ENCODE measurements at regions not wholly inside any gene's neighbourhood (a gene's known extent, or its start where the extent isn't known, plus 50 kb on each side); places are given as distances from the start of the nearest gene placed in this dataset.
"Not testable (repeated sequence)": the region's sequence is repeated elsewhere in the genome, so short reads cannot be mapped to it uniquely, and the experiment has no call there.

DNA sequence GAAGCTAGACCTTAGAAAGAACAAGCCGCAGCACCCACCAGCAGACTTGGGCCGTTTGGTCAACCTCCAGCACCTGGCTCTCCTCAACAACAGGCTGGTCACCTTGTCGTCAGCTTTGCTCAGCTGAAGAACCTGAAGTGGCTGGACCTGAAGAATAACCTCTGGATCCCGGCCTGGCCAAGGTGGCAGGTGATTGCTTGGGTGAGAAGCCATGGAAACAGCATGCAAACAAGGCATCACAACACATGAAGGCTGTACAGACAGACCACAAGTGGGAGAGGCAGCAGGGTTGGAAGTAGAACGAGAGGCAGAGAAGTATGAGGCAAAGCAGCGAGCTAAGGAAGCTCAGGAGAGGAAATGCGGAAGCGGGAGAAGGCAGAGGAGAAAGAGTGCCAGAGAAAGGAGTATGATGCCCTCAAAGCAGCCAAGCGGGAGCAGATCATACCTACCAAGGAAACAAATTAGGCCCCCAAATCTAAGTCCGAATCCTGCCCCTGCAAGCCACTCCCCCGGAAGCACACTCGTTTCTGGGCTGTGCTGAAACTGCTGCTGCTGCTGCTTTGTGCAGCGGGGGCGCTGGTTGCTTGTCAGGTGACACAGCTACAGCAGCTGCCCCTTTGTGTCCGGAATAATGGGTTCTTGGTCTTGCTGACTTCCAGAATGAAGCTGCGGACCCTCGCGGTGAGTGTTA, 121.6 kb upstream of the LGSN start:
- DNase-seq (ENCODE audit: low read depth) = no peak

DNA sequence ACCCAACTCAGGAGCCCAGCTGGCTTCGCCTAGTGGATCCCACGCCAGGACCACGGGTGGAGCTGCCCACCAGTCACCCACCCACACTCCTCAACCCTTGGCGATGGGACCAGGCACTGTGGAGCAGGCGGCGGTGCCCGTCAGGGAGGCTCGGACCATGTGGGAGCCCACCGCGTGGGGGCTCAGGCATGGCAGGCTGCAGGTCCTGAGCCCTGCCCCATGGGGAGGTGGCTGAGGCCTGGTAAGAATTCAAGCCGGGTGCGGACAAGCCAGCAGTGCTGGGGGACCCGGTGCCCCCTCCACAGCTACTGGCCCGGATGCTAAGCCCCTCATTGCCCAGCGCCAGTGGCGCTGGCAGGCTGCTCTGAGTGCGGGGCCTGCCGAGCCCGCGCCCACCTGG, 123.1 kb upstream of the LGSN start:
- no peak for DNase-seq (ENCODE audit: low read depth)

DNA sequence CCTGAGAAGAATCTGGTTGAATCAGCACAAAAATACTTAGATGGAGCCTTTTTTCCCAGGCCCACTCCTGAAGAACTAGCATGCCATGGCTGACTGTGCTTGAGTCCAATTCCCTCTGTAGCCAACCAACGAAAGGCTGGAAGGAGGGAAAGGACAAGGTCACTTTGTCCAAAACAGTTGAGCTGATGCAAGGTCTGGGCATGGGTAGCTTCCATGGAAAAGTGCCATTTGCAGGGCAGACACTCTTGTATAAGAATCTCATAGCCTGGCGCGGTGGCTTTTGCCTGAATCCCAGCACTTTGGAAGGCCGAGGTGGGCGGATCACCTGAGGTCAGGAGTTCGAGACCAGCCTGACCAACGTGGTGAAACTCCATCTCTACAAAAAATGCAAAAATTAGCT, 125.0 kb upstream of the LGSN start:
- DNase-seq (ENCODE audit: low read depth) = no peak

DNA sequence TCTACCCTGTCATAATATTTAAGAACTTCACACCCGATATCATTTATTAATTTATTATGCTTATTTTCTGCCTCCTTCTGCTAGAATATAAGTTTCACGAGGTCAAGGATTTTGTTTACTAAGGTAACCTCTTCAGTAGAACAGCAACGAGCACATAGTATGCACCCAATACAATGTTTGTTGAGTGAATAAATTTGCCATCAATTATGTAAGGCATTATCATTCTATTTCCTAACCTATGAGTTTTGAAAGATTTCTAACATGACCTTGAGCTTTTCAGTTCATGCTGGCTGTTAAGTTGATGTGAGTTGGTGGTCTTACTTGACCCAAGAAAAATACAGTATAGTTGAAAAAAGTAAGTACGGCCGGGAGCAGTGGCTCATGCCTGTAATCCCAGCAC, 125.9 kb upstream of the LOC128125822 start:
- no peak for DNase-seq (ENCODE audit: low read depth)

DNA sequence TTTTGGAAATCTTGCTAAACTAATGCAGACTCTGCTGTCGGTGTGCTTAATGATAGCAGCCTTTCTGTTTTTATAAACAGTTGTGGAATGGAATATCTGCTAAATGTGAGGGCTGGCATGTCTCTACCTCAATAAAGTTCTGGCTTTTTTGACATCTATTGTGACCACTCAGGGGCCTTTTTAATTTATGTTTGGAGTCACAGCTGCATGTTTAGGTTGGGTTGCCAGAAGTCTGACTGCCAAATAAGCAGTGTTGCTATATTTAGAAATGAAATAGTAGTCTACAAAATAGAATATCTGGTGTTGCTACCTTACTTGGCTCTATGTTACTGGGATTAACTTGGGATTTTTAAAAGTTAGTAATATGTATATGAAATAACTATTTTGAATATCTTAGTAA, 125.1 kb upstream of the LOC128125822 start:
- DNase-seq (ENCODE audit: low read depth) = no peak

DNA sequence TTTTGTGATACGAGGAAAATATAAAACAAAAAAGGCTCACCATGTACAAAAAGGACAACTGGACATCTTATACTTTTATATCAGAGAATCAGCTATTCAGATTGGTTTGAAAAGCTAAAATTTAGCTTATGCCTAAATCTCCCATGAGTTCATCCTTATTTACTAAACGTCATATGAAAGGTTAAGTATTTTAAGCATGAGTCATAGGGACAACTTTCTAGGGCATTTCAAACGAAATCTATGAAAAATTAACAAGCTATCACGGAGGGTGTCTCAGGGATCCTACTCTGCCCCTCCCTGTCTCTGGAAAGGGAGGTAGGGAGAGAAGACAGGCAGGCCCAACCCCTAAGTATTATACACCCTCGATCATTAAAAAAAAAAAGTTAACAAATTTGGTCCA, 124.1 kb upstream of the LOC128125822 start:
- DNase-seq (ENCODE audit: low read depth) = peak; percentile 8

DNA sequence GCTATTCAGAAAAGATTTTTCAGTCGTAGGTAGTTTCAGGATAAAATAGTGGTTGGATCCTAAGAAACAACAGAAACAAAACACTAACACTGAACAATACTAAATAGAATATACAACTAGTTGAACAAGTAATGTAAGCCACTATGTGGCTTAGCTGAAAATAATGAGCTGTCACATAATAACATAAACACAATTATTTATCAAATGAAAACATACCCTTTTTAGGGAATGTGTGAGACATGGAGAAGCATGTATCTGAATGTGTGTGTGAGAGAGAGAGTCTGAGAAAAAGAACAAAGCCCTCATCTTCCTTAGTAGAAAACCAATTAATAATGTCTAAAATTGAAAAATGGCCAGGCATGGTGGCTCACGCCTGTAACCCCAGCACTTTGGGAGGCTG, 122.6 kb upstream of the LOC128125822 start:
- no peak for DNase-seq (ENCODE audit: low read depth)

DNA sequence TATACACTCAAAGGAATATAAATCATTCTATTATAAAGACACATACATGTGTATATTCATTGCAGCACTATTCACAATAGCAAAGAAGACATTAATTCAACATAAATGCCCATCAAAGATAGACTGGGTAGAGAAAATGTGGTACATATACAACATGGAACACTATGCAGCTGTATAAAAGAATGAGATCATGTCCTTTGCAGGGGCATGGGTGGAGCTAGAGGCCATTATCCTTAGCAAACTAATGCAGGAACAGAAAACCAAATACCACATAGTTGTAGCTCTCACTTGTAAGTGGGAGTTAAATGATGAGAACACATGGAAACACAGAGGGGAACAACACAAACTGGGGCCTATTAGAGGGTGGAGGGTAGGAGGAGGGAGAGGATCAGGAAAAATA, 121.0 kb upstream of the LOC128125822 start:
- no peak for DNase-seq (ENCODE audit: low read depth)

DNA sequence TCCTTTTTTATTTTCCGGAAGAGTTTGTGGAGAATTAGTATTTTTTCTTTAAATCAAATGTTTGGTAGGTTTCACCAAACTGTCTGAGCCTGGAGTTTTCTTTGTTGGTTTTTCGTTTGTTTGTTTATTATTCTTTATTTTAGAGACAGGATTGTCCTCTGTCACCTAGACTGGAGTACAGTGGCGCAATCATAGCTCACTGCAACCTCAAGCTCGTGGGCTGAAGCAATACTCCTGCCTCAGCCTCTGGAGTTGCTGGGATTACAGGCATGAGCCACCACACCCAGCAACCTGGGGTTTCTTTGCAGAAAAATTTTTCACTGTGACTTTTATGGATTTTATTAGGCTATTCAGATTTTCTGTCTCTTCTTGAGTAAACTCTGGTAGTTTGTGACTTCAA, 120.2 kb upstream of the LOC128125822 start:
- DNase-seq (ENCODE audit: low read depth) = no peak

DNA sequence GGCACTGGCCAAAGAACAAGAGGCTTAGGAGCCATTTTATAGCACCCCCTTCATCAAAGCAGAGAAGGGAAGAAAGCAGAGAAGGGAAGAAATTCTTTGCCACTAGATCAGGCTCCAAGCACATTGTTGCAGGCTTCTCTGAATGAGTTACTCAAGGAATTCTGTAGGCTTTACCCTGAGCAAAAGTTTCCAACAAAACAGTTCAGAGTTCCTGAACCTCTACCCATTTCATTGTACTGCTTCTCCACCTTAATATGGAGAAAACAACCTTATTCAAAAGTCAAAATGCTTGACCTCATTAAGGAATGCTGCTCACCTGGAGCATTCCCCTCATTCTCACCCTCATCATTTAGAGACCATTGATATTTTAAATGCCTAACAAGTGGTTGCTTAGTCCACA, 115.5 kb upstream of the LOC128125822 start:
- DNase-seq (ENCODE audit: low read depth) = no peak

DNA sequence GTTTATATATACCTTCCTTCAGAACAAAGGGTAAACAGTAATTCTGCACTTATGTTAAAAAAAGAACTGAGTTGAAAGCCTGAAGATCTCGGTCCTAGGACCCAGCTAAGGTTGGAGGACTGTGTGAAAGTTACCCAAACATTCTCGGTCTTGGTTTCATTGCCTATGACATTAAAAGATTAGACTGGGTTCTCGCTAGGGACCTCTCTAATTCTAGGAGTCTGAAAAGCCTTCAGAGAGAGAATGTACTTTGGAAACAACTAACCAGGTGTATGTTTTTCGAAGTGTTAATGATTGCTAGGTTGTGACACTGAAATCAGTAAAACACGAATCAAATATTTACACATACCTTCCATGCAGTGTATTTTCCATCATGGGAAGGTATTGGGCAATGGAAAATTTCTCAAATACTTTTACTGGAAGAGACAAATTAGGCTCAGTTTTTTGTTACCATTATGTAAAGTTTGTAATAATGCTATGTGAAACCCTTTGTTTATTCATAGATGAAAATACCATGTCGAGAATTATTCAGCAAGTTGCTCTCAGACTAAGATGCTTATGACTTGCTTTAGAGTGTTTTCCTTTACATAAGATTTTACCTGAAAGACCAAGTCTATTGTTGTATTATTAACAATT, 113.7 kb upstream of the LOC128125822 start:
- DNase-seq (ENCODE audit: low read depth) = no peak

DNA sequence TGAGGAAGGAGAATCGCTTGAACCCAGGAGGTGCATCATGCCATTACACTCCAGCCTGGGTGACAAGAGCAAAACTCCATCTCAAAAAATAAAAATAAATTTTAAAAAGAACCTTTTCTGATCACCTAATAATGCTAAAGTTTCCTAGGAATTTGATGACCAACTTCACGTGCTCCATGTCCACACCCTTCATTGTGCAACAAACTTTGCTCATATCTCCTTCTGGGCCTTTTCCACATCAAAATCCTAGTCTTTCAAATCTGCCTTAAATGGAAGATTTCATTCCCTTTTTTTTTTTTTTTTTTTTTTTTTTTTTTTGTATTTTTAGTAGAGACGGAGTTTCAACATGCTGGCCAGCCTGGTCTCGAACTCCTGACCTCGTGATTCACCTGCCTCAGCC, 112.5 kb upstream of the LOC128125822 start:
- no peak for DNase-seq (ENCODE audit: low read depth)

DNA sequence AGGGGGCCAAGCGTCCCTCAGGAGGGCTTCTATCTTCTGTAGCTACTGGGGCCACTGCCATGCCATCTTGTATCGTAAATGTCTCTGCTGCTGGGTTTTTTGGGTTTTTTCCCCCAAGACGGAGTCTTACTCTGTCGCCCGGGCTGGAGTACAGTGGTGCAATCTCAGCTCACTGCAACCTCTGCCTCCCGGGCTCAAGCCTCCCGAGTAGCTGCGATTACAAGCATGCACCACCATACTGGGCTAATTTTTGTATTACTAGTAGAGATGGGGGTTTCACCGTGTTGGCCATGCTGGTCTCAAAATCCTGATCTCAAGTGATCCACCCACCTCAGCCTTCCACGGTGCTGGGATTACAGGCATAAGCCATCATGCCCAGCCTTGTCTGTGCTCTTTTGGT, 111.3 kb upstream of the LOC128125822 start:
- no peak for DNase-seq (ENCODE audit: low read depth)

DNA sequence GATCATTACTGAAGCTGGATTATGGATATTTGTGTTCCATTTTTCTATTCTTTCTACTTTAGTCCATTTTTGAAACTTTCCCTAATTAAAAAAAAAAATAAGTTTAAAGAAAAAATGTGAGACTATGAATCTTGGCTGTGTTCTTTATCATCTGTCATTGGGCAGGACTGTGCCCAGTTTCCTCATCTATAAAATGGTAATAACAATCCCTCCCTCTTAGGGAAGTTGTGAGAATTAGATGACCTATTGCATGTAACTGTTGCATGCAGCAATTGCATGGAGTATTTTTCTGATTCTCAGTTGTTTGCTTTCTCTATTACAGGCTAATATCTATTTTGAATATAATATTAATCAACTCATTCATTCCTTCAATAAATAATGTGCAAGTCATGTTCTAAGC, 108.2 kb upstream of the LOC128125822 start:
- DNase-seq (ENCODE audit: low read depth) = no peak

DNA sequence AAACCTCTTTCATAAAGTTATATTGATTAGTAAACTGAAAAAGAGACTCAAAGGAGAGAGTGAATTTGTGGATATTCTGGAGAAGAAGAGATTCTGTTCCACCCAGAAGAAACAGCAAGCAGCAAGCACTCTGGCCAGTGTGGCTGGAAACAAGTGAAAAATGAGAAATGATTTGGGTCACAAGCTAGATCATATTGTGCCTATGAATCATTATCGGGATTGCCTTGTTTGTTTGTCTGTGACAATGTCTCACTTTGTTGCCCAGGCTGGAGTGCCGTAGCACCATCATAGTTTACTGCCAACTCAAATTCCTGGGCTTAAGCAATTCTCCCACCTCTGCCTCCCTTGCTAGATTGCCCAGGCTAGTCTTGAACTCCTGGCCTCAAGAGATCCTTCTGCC, 106.5 kb upstream of the LOC128125822 start:
- DNase-seq (ENCODE audit: low read depth) = no peak

DNA sequence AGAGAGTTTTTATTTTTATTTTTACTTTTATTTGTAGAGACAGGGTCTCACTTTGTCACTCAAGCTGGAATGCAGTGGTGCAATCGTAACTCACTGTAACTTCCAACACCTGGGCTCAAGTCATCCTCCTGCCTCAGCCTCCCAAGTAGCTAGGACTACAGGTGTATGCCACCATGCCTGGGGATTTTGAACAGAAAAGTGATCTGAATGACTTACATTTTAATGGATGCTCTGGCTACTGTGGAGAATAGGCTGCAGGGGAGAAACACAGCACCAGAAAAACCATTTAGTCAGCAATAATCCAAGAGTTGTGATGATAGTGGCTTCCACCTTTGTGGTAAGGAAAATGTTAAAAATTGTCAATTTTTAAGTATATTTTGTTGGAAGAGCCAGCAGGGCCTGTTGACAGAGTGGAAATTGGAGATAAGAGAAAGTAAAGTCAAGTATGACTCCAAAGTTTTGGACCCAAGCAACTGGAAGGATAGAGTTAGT, 106.0 kb upstream of the LOC128125822 start:
- no peak for DNase-seq (ENCODE audit: low read depth)

DNA sequence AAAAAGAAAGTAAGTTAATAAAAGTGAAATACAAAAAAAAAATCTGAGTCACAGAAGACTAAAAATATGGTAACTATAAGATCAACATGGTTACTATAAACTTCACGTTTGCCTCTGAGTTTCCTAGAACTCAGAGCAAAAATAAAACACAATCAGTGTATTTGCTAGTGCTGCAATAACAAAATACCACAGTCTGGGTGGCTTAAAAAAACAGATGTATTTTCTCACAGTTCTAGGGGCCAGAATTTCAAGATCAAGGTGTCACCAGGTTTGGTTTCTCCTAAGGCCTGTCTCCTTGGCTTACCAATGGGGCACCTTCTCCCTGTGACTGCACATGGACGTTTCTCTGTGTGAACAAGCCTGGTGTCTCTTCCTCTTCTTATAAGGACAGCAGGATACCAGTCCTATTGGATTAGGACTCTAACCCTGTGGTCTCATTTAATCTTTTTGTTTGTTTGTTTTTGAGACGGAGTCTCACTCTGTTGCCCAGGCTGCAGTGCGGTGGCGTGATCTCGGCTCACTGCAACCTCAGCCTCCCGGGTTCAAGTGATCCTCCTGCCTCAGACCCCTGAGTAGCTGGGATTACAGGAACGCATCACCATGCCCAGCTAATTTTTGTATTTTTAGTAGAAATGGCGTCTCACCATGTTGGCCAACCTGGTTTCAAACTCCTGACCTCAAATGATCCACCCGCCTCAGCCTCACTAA, 104.9 kb upstream of the LOC128125822 start:
- no peak for DNase-seq (ENCODE audit: low read depth)

DNA sequence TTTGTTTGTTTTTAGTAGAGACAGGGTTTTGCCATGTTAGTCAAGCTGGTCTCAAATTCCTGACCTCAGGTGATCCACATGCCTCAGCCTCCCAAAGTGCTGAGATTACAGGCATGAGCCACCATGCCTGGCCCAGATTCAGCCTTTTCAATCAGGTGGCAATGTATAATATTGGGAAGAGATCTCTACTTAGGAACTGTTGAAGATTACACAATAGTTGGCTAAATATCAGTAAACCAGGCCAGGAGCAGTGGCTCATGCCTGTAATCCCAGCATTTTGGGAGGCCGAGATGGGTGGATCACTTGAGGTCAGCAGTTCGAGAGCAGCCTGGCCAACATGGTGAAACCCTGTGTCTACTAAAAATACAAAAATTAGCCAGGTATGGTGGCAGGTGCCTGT, 101.1 kb upstream of the LOC128125822 start:
- not testable (repeated sequence) for DNase-seq (ENCODE audit: low read depth)

DNA sequence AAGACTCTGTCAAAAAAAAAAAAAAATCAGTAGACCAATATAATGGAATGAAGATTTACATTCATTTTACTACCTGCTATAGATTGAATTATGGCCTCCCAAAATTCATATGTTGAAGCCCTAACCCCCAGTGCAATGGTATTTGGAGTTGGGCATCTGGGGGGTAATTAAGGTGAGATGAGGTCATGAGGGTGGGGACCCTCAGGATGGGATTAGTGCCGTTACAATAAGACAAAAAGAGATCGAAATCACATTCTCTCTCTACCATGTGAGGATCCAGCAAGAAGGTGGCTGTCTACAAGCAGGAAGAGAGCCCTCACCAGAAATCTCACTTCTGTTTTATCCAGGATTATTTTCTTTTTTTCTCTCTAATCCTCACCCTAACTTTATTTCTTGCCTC, 100.6 kb upstream of the LOC128125822 start:
- no peak for DNase-seq (ENCODE audit: low read depth)

DNA sequence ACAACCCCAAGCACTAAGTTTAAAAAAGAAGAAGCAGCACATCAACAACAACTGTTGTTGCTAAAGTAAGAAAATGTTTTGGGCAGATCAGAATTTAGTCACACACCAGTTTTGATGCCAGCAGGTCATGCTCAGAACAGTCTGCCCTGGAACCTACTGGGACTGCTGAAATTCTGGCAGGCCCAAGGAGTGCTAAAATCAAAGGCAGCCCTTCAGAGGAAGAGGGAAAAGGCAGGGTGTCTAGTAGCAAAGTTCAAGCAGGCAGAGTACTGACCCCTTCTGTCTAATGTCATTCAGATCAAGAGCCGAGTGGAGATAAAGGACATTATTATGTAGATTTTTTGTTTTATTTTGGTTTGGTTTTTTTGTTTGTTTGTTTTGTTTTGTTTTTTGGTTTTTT, 96.6 kb upstream of the LOC128125822 start:
- DNase-seq (ENCODE audit: low read depth) = no peak

DNA sequence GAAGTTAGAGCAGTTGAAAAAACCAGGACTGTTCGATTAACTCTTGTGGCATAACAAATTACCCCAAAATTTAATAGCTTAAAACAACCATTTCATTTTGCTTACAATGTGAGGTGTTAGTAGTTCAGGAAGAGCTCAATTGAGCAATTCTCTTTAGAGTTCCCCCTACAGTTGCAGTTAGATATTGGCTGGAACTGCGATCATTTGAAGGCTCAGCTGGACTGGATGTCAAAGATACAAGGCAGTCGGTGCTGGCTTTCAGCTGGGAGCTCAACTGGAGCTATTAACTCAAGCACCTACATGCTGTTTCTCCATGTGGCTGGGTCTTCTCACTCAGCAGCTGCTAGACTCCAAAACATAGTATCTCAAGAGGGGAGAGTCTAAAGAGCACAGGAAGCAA, 96.0 kb upstream of the LOC128125822 start:
- no peak for DNase-seq (ENCODE audit: low read depth)

DNA sequence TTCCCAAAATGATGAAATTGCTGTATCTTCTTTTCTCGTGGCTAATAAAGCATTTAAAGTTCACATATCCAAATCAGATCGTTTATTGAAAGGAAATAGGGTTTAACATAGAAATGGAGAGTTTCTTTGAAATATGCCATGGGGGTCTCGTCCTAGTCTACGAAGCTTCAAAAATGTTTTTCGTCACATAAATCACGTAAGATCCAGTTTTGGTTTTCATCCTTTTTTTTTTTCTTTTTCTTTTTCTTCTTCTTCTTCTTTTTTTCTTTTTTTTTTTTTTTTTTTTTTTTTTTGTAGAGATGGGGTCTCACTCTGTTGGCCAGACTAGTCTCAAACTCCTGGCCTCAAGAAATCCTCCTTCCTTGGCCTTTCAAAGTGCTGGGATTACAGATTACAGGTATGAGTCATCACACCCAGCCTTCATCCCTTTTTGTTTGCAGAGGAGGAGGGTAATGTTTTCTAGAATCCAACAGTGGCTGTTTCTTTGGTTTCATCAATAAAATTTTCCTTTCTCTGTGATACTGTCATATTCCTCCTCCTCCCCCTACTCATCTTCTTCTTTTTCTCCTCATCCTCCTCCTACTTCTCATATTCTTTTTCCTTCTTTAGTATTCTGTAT, 94.7 kb upstream of the LOC128125822 start:
- DNase-seq (ENCODE audit: low read depth) = no peak

DNA sequence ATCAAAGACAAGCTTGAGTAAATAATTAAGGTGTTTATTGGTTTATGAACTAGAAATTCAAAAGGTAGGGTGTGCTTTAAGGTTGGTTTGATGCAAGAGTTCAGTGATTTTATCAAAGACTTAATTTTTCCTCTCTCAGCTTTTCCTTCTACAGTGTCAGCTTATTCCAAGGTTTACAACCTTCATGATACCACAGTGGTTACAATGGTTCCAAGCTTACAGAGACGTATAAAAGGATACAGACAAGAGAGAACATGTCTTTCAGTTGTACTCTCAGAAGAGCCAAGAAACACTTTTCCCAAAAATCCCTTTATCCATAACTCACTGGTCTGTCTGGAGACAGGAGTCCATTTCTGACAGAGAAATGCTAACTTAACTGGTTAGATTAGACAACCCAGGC, 93.5 kb upstream of the LOC128125822 start:
- no peak for DNase-seq (ENCODE audit: low read depth)

Data from HS-5 (cell line).